Neural progenitor cell (in vitro differentiated cells): ENCODE measurements at regions not wholly inside any gene's neighbourhood (a gene's known extent, or its start where the extent isn't known, plus 50 kb on each side); places are given as distances from the start of the nearest gene placed in this dataset.

ENCODE experiments used
- CTCF ChIP-seq: fragments of 200-600 bp; sonication (generic); IDR thresholded peaks from 2 replicates; pipeline ENCODE4 v1.5.1; 2017; ENCODE audit warnings: antibody characterized with exemption, mild to moderate bottlenecking
- EZH2 ChIP-seq: fragments of 200-600 bp; sonication (generic); IDR thresholded peaks from 2 replicates; pipeline ENCODE4 v1.6.1; 2017; ENCODE audit warnings: antibody characterized with exemption, mild to moderate bottlenecking, moderate library complexity
- EZH2phosphoT487 ChIP-seq: fragments of 200-600 bp; sonication (generic); IDR thresholded peaks from 2 replicates; pipeline ENCODE4 v1.6.1; 2017; ENCODE audit warnings: antibody characterized with exemption

DNA sequence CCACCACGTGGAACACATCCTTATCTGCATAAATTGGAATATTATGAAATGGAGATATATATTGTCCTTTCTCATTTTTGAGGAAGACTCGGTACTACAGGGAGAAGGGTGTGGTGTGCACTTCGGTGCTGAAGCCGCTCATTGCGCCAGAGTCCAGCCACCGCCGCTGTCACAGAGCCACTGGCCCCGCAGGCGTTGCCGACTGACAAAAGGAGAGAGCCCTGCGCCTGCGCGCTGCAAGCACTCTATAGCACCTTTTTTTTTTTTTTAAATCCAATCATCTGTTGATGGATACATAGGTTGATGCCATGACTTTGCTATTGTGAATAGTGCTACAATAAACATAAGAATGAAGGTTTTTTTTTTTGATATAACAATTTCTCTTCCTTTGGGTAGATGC lies 130.0 kb upstream of the TBC1D5 start:
- TF ChIP-seq EZH2 (no peak), CTCF (no peak), EZH2phosphoT487 (no peak)
